T-cell (primary cell): ENCODE measurements at regions not wholly inside any gene's neighbourhood (a gene's known extent, or its start where the extent isn't known, plus 50 kb on each side); places are given as distances from the start of the nearest gene placed in this dataset.
"Not testable (repeated sequence)": the region's sequence is repeated elsewhere in the genome, so short reads cannot be mapped to it uniquely, and the experiment has no call there.

Experiments used
- ATAC-seq, 4 experiments: fragments of 200-7000 bp in 3 of 4; fragments of 150-1000 bp in 1 of 4; cut with Tn5 transposase; replicated peaks in 1 of 4; 1 replicate in 3 of 4; 2 replicates in 1 of 4; pipeline ENCODE4 v1.10.0; 2021; ENCODE audit warnings: moderate library complexity in 3 of 4, mild to moderate bottlenecking in 2 of 4, moderate number of reproducible peaks in 1 of 4
- CTCF ChIA-PET, 2 donors: fragments of 300-600 bp; sonication (Branson Sonifier 250); formaldehyde crosslinking; loops; one replicate each; lab custom pipeline; 2022; ENCODE audit warnings: antibody characterized with exemption in 2 of 2; lab: Charles Lee
- POLR2A ChIA-PET, 2 donors: fragments of 300-600 bp; sonication (Branson Sonifier 250); formaldehyde crosslinking; loops; one replicate each; lab custom pipeline; 2022; ENCODE audit warnings: antibody characterized with exemption in 2 of 2; lab: Charles Lee
- DNase-seq, 35 experiments: peaks; one replicate each; pipeline versions ENCODE4 v3.0.0 to v3.0.0-alpha.2; 2013 to 2023
- H3K27ac ChIP-seq: one replicate; pipeline ENCODE4 v1.5.1; 2013; ENCODE audit warnings: low read length
- H3K27me3 ChIP-seq, 2 experiments: replicated peaks in 1 of 2; 1 replicate in 1 of 2; 2 replicates in 1 of 2; pipeline versions ENCODE4 v1.6.1 to v1.7.0; 2013; ENCODE audit warnings: low read length in 1 of 2, mixed read lengths in 1 of 2; ENCODE audit not compliant: control insufficient read depth in 2 of 2, insufficient read depth in 2 of 2; ENCODE audit errors: extremely low read depth in 1 of 2
- H3K36me3 ChIP-seq, 2 donors: 1 replicate in 1 of 2; 2 replicates in 1 of 2; pipeline versions ENCODE4 v1.6.1 to v1.7.0; 2013; ENCODE audit warnings: low read length in 1 of 2; ENCODE audit not compliant: control insufficient read depth in 2 of 2, insufficient read depth in 1 of 2; ENCODE audit errors: extremely low read depth in 1 of 2
- H3K4me1 ChIP-seq, 2 experiments: 1 replicate in 1 of 2; 2 replicates in 1 of 2; pipeline versions ENCODE4 v1.6.1 to v1.7.0; 2013; ENCODE audit warnings: low read length in 2 of 2, mixed read lengths in 1 of 2; ENCODE audit not compliant: insufficient read depth in 2 of 2, control insufficient read depth in 1 of 2; ENCODE audit errors: extremely low read depth in 1 of 2
- H3K4me3 ChIP-seq, 2 donors: 1 replicate in 1 of 2; 2 replicates in 1 of 2; pipeline versions ENCODE4 v1.5.1 to v1.7.0; 2013; ENCODE audit warnings: mild to moderate bottlenecking in 2 of 2, low read length in 1 of 2, moderate library complexity in 1 of 2; ENCODE audit not compliant: control insufficient read depth in 1 of 2; ENCODE audit errors: extremely low read depth in 1 of 2
- H3K9me3 ChIP-seq: 2 replicates; pipeline ENCODE4 v1.7.0; 2013
- H3K27ac Mint-ChIP-seq, 2 donors: one replicate each; pipeline ENCODE4 v1.8.0; 2020 to 2021; ENCODE audit warnings: mild to moderate bottlenecking in 2 of 2, mixed read lengths in 2 of 2
- H3K27me3 Mint-ChIP-seq, 2 donors: one replicate each; pipeline ENCODE4 v1.8.0; 2021 to 2022; ENCODE audit warnings: mixed read lengths in 2 of 2
- H3K36me3 Mint-ChIP-seq: one replicate; pipeline ENCODE4 v1.8.0; 2021; ENCODE audit warnings: mixed read lengths
- H3K4me1 Mint-ChIP-seq, 3 donors: one replicate each; pipeline ENCODE4 v1.8.0; 2020 to 2022; ENCODE audit warnings: mixed read lengths in 3 of 3, mild to moderate bottlenecking in 1 of 3
- H3K4me3 Mint-ChIP-seq, 3 donors: one replicate each; pipeline ENCODE4 v1.8.0; 2020 to 2022; ENCODE audit warnings: mild to moderate bottlenecking in 3 of 3, mixed read lengths in 3 of 3, moderate library complexity in 3 of 3
- H3K9me3 Mint-ChIP-seq, 3 donors: one replicate each; pipeline ENCODE4 v1.8.0; 2020 to 2022; ENCODE audit warnings: mixed read lengths in 3 of 3
- WGBS: methylation state at CpG from one replicate; pipeline ENCODE4 v1.1.5; 2013; ENCODE audit warnings: missing lambda C conversion rate; ENCODE audit not compliant: insufficient coverage; 5-methylcytosine and 5-hydroxymethylcytosine counted together

GRCh38 chr7:113268757-113269156 lies 150.4 kb upstream of the SMIM30 start:
- ATAC-seq (no peak), DNase-seq (no peak)
- Mint-ChIP-seq H3K36me3 (no peaks in the 10 kb centered on the region), H3K27me3 (peaks cover 0 to 2% of the 10 kb centered on the region in 2 donors), H3K27ac (no peak overlapping the region), H3K4me3 (no peak overlapping the region), H3K9me3 (peaks cover 16 to 38% (median 23%) of the 10 kb centered on the region in 3 donors), H3K4me1 (no peaks in the 10 kb centered on the region)
- CTCF ChIA-PET = no interaction called here
- Histone ChIP-seq H3K4me3 (no peak overlapping the region), H3K27me3 (peaks cover 0 to 3% of the 10 kb centered on the region in 2 experiments), H3K27ac (no peak overlapping the region), H3K9me3 (no peaks in the 10 kb centered on the region), H3K36me3 (no peaks in the 10 kb centered on the region), H3K4me1 (no peaks in the 10 kb centered on the region)
- POLR2A ChIA-PET = no interaction called here
- WGBS = 40% methylated on average over 1 of the region's 3 CpGs

GRCh38 chr7:113267885-113268284 lies 149.5 kb upstream of the SMIM30 start:
- H3K27me3 Mint-ChIP-seq = peaks cover 0 to 2% of the 10 kb centered on the region in 2 donors
- ATAC-seq (no peak), DNase-seq (no peak)
- H3K4me1 Mint-ChIP-seq = no peaks in the 10 kb centered on the region
- H3K27ac ChIP-seq = no peak overlapping the region
- H3K9me3 Mint-ChIP-seq = peaks cover 12 to 35% (median 23%) of the 10 kb centered on the region in 3 donors
- H3K27ac Mint-ChIP-seq = no peak overlapping the region
- H3K4me3 ChIP-seq = no peak overlapping the region
- no peaks in the 10 kb centered on the region for H3K9me3 ChIP-seq
- POLR2A ChIA-PET = no interaction called here
- whole genome bisulfite sequencing = no CpG with 5 or more reads among the region's 4 CpGs
- no peaks in the 10 kb centered on the region for H3K36me3 Mint-ChIP-seq
- H3K4me1 ChIP-seq = no peaks in the 10 kb centered on the region
- CTCF ChIA-PET = no interaction called here
- H3K36me3 ChIP-seq = no peaks in the 10 kb centered on the region
- H3K27me3 ChIP-seq = peaks cover 0 to 3% of the 10 kb centered on the region in 2 experiments
- H3K4me3 Mint-ChIP-seq = no peak overlapping the region

GRCh38 chr7:113267271-113267670 lies 148.9 kb upstream of the SMIM30 start:
- no peak overlapping the region for H3K4me3 ChIP-seq
- Mint-ChIP-seq H3K9me3 (peaks cover 12 to 35% (median 21%) of the 10 kb centered on the region in 3 donors), H3K4me1 (no peaks in the 10 kb centered on the region), H3K27ac (no peak overlapping the region), H3K36me3 (no peaks in the 10 kb centered on the region), H3K4me3 (no peak overlapping the region), H3K27me3 (peaks cover 0 to 2% of the 10 kb centered on the region in 2 donors)
- DNase-seq (no peak), ATAC-seq (no peak)
- ChIA-PET CTCF (no interaction called here), POLR2A (no interaction called here)
- no peaks in the 10 kb centered on the region for H3K36me3 ChIP-seq
- no peaks in the 10 kb centered on the region for H3K9me3 ChIP-seq
- peaks cover 0 to 3% of the 10 kb centered on the region in 2 experiments for H3K27me3 ChIP-seq
- no peak overlapping the region for H3K27ac ChIP-seq
- H3K4me1 ChIP-seq = no peaks in the 10 kb centered on the region

- WGBS = no CpG with 5 or more reads among the region's 4 CpGs
- POLR2A ChIA-PET = interaction anchor here in 1 of 2 donors (0.7 kb wide), 1 partner anchor 55 kb away, joined by 3 read pairs; no protein-coding TSS in a partner anchor
- no peaks in the 10 kb centered on the region for H3K4me1 Mint-ChIP-seq
These were observed 145.4 kb upstream of the SMIM30 start for GRCh38 chr7:113263749-113264148.

GRCh38 chr7:113263215-113263742 lies 144.9 kb upstream of the SMIM30 start:
- POLR2A ChIA-PET, H3K4me1 ChIP-seq, CTCF ChIA-PET, H3K27me3 ChIP-seq, H3K36me3 ChIP-seq, H3K27ac Mint-ChIP-seq, H3K4me3 ChIP-seq, H3K4me3 Mint-ChIP-seq, H3K27ac ChIP-seq, H3K9me3 ChIP-seq, H3K4me1 Mint-ChIP-seq, H3K27me3 Mint-ChIP-seq, H3K9me3 Mint-ChIP-seq, DNase-seq, H3K36me3 Mint-ChIP-seq, ATAC-seq: not testable (repeated sequence)
- 89% methylated on average over 12 of the region's 28 CpGs for WGBS

More at GRCh38 chr7:113263749-113264148, 145.4 kb upstream of the SMIM30 start:
- H3K27ac Mint-ChIP-seq = no peak overlapping the region
- Histone ChIP-seq H3K4me1 (no peaks in the 10 kb centered on the region), H3K27ac (no peak overlapping the region), H3K27me3 (peaks cover 0 to 3% of the 10 kb centered on the region in 2 experiments), H3K36me3 (no peaks in the 10 kb centered on the region), H3K4me3 (no peak overlapping the region), H3K9me3 (no peaks in the 10 kb centered on the region)
- DNase-seq = no peak
- H3K27me3 Mint-ChIP-seq = peaks cover 0 to 2% of the 10 kb centered on the region in 2 donors
- H3K4me3 Mint-ChIP-seq = no peak overlapping the region
- ATAC-seq = no peak
- H3K9me3 Mint-ChIP-seq = peaks cover 0 to 8% (median 4%) of the 10 kb centered on the region in 3 donors
- H3K36me3 Mint-ChIP-seq = no peaks in the 10 kb centered on the region
- CTCF ChIA-PET = no interaction called here

- no peak overlapping the region for H3K27ac ChIP-seq
- H3K9me3 ChIP-seq = no peaks in the 10 kb centered on the region
- no peaks in the 10 kb centered on the region for H3K27me3 ChIP-seq
- H3K4me1 ChIP-seq = no peaks in the 10 kb centered on the region
- H3K36me3 Mint-ChIP-seq = no peaks in the 10 kb centered on the region
- peaks cover 0 to 3% (median 1%) of the 10 kb centered on the region in 3 donors for H3K4me1 Mint-ChIP-seq
- H3K27me3 Mint-ChIP-seq = no peaks in the 10 kb centered on the region
- no peaks in the 10 kb centered on the region for H3K36me3 ChIP-seq
- peaks cover 0 to 7% (median 5%) of the 10 kb centered on the region in 3 donors for H3K9me3 Mint-ChIP-seq
- WGBS = no CpG with 5 or more reads among the region's 1 CpG
- ChIA-PET CTCF (no interaction called here), POLR2A (no interaction called here)
- ATAC-seq = no peak
- H3K27ac Mint-ChIP-seq = no peak overlapping the region
- no peak for DNase-seq
- no peak overlapping the region for H3K4me3 ChIP-seq
- no peak overlapping the region for H3K4me3 Mint-ChIP-seq
These were observed 138.7 kb upstream of the SMIM30 start for GRCh38 chr7:113256883-113257531.
